H9 (cell line): ENCODE measurements at regions not wholly inside any gene's neighbourhood (a gene's known extent, or its start where the extent isn't known, plus 50 kb on each side); places are given as distances from the start of the nearest gene placed in this dataset.

Experiments
- DNase-seq: peaks from one replicate; pipeline ENCODE4 v3.0.0-alpha.2; 2017
- H2AFZ ChIP-seq: one replicate; pipeline ENCODE4 v1.6.1; 2013; ENCODE audit warnings: mild to moderate bottlenecking, low read length, control low read depth, moderate library complexity
- H2AK5ac ChIP-seq: 2 replicates; pipeline ENCODE4 v1.6.1; 2013; ENCODE audit warnings: low read length, control low read depth, mixed read lengths; ENCODE audit not compliant: insufficient read length
- H2BK120ac ChIP-seq: one replicate; pipeline ENCODE4 v1.6.1; 2013; ENCODE audit warnings: low read depth, mild to moderate bottlenecking, low read length, control low read depth, inconsistent platforms; ENCODE audit not compliant: poor library complexity, severe bottlenecking
- H2BK12ac ChIP-seq: 2 replicates; pipeline ENCODE4 v1.6.1; 2013; ENCODE audit warnings: low read length, control low read depth, mixed read lengths, low read depth; ENCODE audit not compliant: insufficient read length
- H2BK15ac ChIP-seq: 2 replicates; pipeline ENCODE4 v1.6.1; 2013; ENCODE audit warnings: low read depth, low read length, control low read depth
- H2BK20ac ChIP-seq: one replicate; pipeline ENCODE4 v1.6.1; 2013; ENCODE audit warnings: low read depth, mild to moderate bottlenecking, low read length, control low read depth, inconsistent platforms; ENCODE audit not compliant: poor library complexity, severe bottlenecking
- H2BK5ac ChIP-seq: 2 replicates; pipeline ENCODE4 v1.6.1; 2013; ENCODE audit warnings: low read length, control low read depth, mixed read lengths; ENCODE audit not compliant: insufficient read length
- H3K14ac ChIP-seq: 2 replicates; pipeline ENCODE4 v1.6.1; 2013; ENCODE audit warnings: low read length, control low read depth; ENCODE audit not compliant: insufficient read depth
- H3K18ac ChIP-seq: 2 replicates; pipeline ENCODE4 v1.6.1; 2013; ENCODE audit warnings: low read depth, mild to moderate bottlenecking, mixed read lengths, low read length, control low read depth; ENCODE audit not compliant: insufficient read length
- H3K23ac ChIP-seq: 2 replicates; pipeline ENCODE4 v1.6.1; 2013; ENCODE audit warnings: low read length, control low read depth, mixed read lengths, low read depth; ENCODE audit not compliant: insufficient read length
- H3K23me2 ChIP-seq: 2 replicates; pipeline ENCODE4 v1.6.1; 2013; ENCODE audit warnings: low read depth, mild to moderate bottlenecking, mixed read lengths, low read length, control low read depth; ENCODE audit not compliant: insufficient read length, poor library complexity, severe bottlenecking
- H3K27ac ChIP-seq: 2 replicates; pipeline ENCODE4 v1.5.1; 2013; ENCODE audit warnings: low read length, control low read depth, mixed read lengths, low read depth; ENCODE audit not compliant: insufficient read length
- H3K27me3 ChIP-seq: 2 replicates; pipeline ENCODE4 v1.6.1; 2013; ENCODE audit warnings: low read length, control low read depth, inconsistent platforms; ENCODE audit not compliant: insufficient read depth
- H3K4ac ChIP-seq: 2 replicates; pipeline ENCODE4 v1.6.1; 2013; ENCODE audit warnings: low read depth, mild to moderate bottlenecking, control low read depth, inconsistent platforms, low read length, moderate library complexity
- H3K4me1 ChIP-seq: 2 replicates; pipeline ENCODE4 v1.6.1; 2013; ENCODE audit warnings: low read length, control low read depth, inconsistent platforms; ENCODE audit not compliant: insufficient read depth
- H3K4me2 ChIP-seq: 2 replicates; pipeline ENCODE4 v1.6.1; 2013; ENCODE audit warnings: low read length, control low read depth, mixed read lengths; ENCODE audit not compliant: insufficient read length, insufficient read depth
- H3K56ac ChIP-seq: 2 replicates; pipeline ENCODE4 v1.6.1; 2013; ENCODE audit warnings: low read depth, mild to moderate bottlenecking, mixed read lengths, low read length, control low read depth; ENCODE audit not compliant: insufficient read length
- H3K79me1 ChIP-seq: 2 replicates; pipeline ENCODE4 v1.6.1; 2013; ENCODE audit warnings: low read depth, mild to moderate bottlenecking, moderate library complexity, low read length, control low read depth, inconsistent platforms; ENCODE audit not compliant: insufficient read depth, poor library complexity, severe bottlenecking
- H3K79me2 ChIP-seq: 2 replicates; pipeline ENCODE4 v1.6.1; 2013; ENCODE audit warnings: low read length, control low read depth, inconsistent platforms; ENCODE audit not compliant: insufficient read depth
- H3K9ac ChIP-seq: 2 replicates; pipeline ENCODE4 v1.6.1; 2013; ENCODE audit warnings: low read length, control low read depth, mixed read lengths; ENCODE audit not compliant: insufficient read length; ENCODE audit errors: extremely low read depth
- H3K9me3 ChIP-seq: one replicate; pipeline ENCODE4 v1.6.1; 2013; ENCODE audit warnings: low read depth, low read length, inconsistent platforms; ENCODE audit not compliant: control insufficient read depth
- H3T11ph ChIP-seq: one replicate; pipeline ENCODE4 v1.6.1; 2013; ENCODE audit warnings: mild to moderate bottlenecking, low read length, control low read depth, inconsistent platforms
- H4K20me1 ChIP-seq: one replicate; pipeline ENCODE4 v1.6.1; 2013; ENCODE audit not compliant: control insufficient read depth, insufficient read length, insufficient read depth
- H4K5ac ChIP-seq: 2 replicates; pipeline ENCODE4 v1.6.1; 2013; ENCODE audit warnings: low read depth, mild to moderate bottlenecking, mixed read lengths, low read length, control low read depth; ENCODE audit not compliant: insufficient read length
- H4K8ac ChIP-seq: replicated peaks from 2 replicates; pipeline ENCODE4 v1.6.1; 2013; ENCODE audit warnings: low read length, control low read depth, mixed read lengths, low read depth; ENCODE audit not compliant: insufficient read length
- H4K91ac ChIP-seq: 2 replicates; pipeline ENCODE4 v1.6.1; 2013; ENCODE audit warnings: low read depth, mild to moderate bottlenecking, moderate library complexity, mixed read lengths, low read length, control low read depth; ENCODE audit not compliant: insufficient read length
- H3K27ac Mint-ChIP-seq, 3 experiments: 2 replicates in 2 of 3; 3 replicates in 1 of 3; pipeline ENCODE4 v1.8.0; 2020 to 2021; ENCODE audit warnings: mixed read lengths in 3 of 3, mild to moderate bottlenecking in 1 of 3, moderate library complexity in 1 of 3
- H3K27me3 Mint-ChIP-seq: 2 replicates; pipeline ENCODE4 v1.8.0; 2021; ENCODE audit warnings: low read depth, mild to moderate bottlenecking, moderate library complexity, mixed read lengths
- H3K36me3 Mint-ChIP-seq, 3 experiments: 2 replicates in 2 of 3; 3 replicates in 1 of 3; pipeline ENCODE4 v1.8.0; 2020 to 2021; ENCODE audit warnings: low read depth in 3 of 3, mixed read lengths in 3 of 3; ENCODE audit not compliant: insufficient read depth in 1 of 3
- H3K4me1 Mint-ChIP-seq, 2 experiments: 2 replicates each; pipeline ENCODE4 v1.8.0; 2020; ENCODE audit warnings: mixed read lengths in 2 of 2
- H3K4me3 Mint-ChIP-seq, 2 experiments: 2 replicates in 1 of 2; 3 replicates in 1 of 2; pipeline ENCODE4 v1.8.0; 2020 to 2021; ENCODE audit warnings: mild to moderate bottlenecking in 2 of 2, mixed read lengths in 2 of 2, moderate library complexity in 1 of 2
- H3K9me3 Mint-ChIP-seq, 2 experiments: 2 replicates in 1 of 2; 3 replicates in 1 of 2; pipeline ENCODE4 v1.8.0; 2020; ENCODE audit warnings: mild to moderate bottlenecking in 2 of 2, mixed read lengths in 2 of 2, moderate library complexity in 1 of 2
- WGBS: extraction: QIAGEN DNeasy Blood & Tissue Kit; methylation state at CpG from one replicate; pipeline ENCODE4 v1.1.7; 2013; ENCODE audit warnings: missing lambda C conversion rate, low lambda C conversion rate, mixed read lengths; ENCODE audit not compliant: insufficient read length; ENCODE audit errors: extremely low coverage; 5-methylcytosine and 5-hydroxymethylcytosine counted together
- TF ChIP-seq, protein P1 (sequence below): fragments of 200-600 bp; sonication (generic); conservative IDR thresholded peaks from 3 replicates; pipeline ENCODE4 v1.8.0; 2021; ENCODE audit warnings: antibody characterized with exemption, mild to moderate bottlenecking

DNA sequence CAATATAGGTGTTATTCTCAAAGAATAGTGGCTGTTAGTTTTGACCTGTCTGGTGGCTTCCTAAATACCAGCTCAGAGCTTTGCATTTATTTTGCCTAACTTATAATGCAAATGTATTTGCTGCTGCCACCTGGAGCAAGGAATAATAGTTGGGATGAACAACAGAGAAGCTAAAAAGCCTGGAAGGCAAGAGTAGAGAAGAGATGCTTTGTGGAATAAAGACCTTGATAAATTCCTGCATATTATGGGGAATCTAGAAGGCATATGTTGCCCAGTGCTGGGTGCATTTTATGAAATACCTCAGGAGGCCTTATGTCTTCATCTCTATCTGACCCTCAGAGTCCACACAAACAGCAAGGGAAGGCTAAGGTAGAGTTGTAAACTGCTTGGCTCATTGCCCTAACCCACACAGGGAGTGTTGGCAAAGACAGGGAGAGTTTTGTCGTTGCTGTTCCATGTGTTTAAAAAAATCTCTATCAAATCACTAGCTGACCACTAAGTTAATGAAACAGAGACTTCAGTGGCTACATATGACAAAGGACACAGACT is 53.7 kb upstream of the SCAF11 start:
- Mint-ChIP-seq H3K27me3 (no peaks in the 10 kb centered on the region), H3K4me1 (peaks cover 24 to 27% of the 10 kb centered on the region in 2 experiments), H3K4me3 (peak overlapping the region in 1 of 2 experiments; percentile 29; a peak in 2 of 5 replicates), H3K9me3 (peaks cover 55 to 57% of the 10 kb centered on the region in 2 experiments), H3K36me3 (peaks cover 28 to 61% (median 35%) of the 10 kb centered on the region in 3 experiments), H3K27ac (peak overlapping the region; percentile 84 to 95 (median 89))
- no peak overlapping the region for H3K27ac ChIP-seq
- no peaks in the 10 kb centered on the region for H3K27me3 ChIP-seq
- H4K20me1 ChIP-seq, result no peaks in the 10 kb centered on the region
- no peak overlapping the region for H4K91ac ChIP-seq
- H2BK5ac ChIP-seq, result no peak overlapping the region
- H3K9ac ChIP-seq, result no peak overlapping the region
- H2BK15ac ChIP-seq, result no peak overlapping the region
- H2BK20ac ChIP-seq, result no peak overlapping the region
- no peak overlapping the region for H2BK120ac ChIP-seq
- no peak overlapping the region for H4K8ac ChIP-seq
- H2BK12ac ChIP-seq, result no peak overlapping the region
- peaks cover 27% of the 10 kb centered on the region for H3K9me3 ChIP-seq
- H3K4ac ChIP-seq, result no peak overlapping the region
- no peak overlapping the region for H3K56ac ChIP-seq
- TF ChIP-seq, protein P1, sequence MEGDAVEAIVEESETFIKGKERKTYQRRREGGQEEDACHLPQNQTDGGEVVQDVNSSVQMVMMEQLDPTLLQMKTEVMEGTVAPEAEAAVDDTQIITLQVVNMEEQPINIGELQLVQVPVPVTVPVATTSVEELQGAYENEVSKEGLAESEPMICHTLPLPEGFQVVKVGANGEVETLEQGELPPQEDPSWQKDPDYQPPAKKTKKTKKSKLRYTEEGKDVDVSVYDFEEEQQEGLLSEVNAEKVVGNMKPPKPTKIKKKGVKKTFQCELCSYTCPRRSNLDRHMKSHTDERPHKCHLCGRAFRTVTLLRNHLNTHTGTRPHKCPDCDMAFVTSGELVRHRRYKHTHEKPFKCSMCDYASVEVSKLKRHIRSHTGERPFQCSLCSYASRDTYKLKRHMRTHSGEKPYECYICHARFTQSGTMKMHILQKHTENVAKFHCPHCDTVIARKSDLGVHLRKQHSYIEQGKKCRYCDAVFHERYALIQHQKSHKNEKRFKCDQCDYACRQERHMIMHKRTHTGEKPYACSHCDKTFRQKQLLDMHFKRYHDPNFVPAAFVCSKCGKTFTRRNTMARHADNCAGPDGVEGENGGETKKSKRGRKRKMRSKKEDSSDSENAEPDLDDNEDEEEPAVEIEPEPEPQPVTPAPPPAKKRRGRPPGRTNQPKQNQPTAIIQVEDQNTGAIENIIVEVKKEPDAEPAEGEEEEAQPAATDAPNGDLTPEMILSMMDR, result no peak
- H4K5ac ChIP-seq, result no peak overlapping the region
- H2AFZ ChIP-seq, result no peak overlapping the region
- no peaks in the 10 kb centered on the region for H3K79me2 ChIP-seq
- H2AK5ac ChIP-seq, result no peak overlapping the region
- no peak overlapping the region for H3K14ac ChIP-seq
- no peaks in the 10 kb centered on the region for H3K79me1 ChIP-seq
- DNase-seq, result no peak
- no CpG with 5 or more reads among the region's 1 CpG for WGBS
- no peak overlapping the region for H3K23ac ChIP-seq
- no peaks in the 10 kb centered on the region for H3K4me1 ChIP-seq
- H3K18ac ChIP-seq, result no peak overlapping the region
- H3K4me2 ChIP-seq, result peak overlapping the region; percentile 20
- H3T11ph ChIP-seq, result no peak overlapping the region
- no peaks in the 10 kb centered on the region for H3K23me2 ChIP-seq
